Upper lobe of left lung (tissue), 4 donors: ENCODE measurements at regions not wholly inside any gene's neighbourhood (a gene's known extent, or its start where the extent isn't known, plus 50 kb on each side); places are given as distances from the start of the nearest gene placed in this dataset.

Experiments
- EP300 ChIP-seq, 4 donors: sonication (generic); formaldehyde crosslinking; IDR thresholded peaks; one replicate each; pipeline ENCODE4 v1.5.1; 2017; ENCODE audit warnings: antibody characterized with exemption in 4 of 4, control low read depth in 2 of 4
- POLR2A ChIP-seq, 4 donors: fragments of 450-650 bp; IDR thresholded peaks; one replicate each; pipeline ENCODE4 v1.5.1; 2016 to 2017; ENCODE audit warnings: antibody characterized with exemption in 4 of 4, mild to moderate bottlenecking in 2 of 4
- TF ChIP-seq, protein P1 (sequence below), 6 experiments: fragments of 450-650 bp in 4 of 6; fragments of 200-600 bp in 2 of 6; sonication (generic) in 2 of 6; IDR thresholded peaks; one replicate each; pipeline ENCODE4 v1.5.1; 2016 to 2019; ENCODE audit warnings: antibody characterized with exemption in 6 of 6

DNA sequence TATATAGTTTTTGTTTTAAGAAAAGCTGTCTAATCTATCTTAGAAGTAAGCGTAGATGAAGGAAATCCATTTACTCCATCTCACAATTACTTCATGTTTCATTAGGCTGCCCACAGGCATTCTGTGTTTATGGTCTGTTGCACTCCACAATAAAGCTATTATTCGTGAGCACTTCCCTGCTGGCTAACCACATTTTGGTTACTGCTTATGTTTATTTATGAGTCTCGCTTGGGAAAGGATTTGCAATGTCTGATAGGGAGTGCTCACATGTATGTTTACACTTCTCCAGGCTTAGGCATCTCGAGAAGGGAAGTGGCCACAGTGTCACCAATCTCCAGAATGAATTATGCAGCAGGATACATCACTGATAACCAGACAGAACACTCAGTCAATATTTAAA, 190.9 kb downstream of the VCY1B start:
- TF ChIP-seq EP300 (IDR thresholded peaks at IDR 0.05) (no peak), POLR2A (IDR thresholded peaks at IDR 0.05) (no peak)
- TF ChIP-seq, protein P1, sequence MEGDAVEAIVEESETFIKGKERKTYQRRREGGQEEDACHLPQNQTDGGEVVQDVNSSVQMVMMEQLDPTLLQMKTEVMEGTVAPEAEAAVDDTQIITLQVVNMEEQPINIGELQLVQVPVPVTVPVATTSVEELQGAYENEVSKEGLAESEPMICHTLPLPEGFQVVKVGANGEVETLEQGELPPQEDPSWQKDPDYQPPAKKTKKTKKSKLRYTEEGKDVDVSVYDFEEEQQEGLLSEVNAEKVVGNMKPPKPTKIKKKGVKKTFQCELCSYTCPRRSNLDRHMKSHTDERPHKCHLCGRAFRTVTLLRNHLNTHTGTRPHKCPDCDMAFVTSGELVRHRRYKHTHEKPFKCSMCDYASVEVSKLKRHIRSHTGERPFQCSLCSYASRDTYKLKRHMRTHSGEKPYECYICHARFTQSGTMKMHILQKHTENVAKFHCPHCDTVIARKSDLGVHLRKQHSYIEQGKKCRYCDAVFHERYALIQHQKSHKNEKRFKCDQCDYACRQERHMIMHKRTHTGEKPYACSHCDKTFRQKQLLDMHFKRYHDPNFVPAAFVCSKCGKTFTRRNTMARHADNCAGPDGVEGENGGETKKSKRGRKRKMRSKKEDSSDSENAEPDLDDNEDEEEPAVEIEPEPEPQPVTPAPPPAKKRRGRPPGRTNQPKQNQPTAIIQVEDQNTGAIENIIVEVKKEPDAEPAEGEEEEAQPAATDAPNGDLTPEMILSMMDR (IDR thresholded peaks at IDR 0.05): no peak
